A549 (cell line): ENCODE measurements at regions not wholly inside any gene's neighbourhood (a gene's known extent, or its start where the extent isn't known, plus 50 kb on each side); places are given as distances from the start of the nearest gene placed in this dataset.

ENCODE experiments used
- BHLHE40 ChIP-seq: IDR thresholded peaks from 2 replicates; pipeline ENCODE4 v1.6.1; 2012; ENCODE audit warnings: low read depth, low read length, inconsistent platforms
- CTCF ChIP-seq: fragments of >200 bp; sonication (Bioruptor Twin); formaldehyde crosslinking; IDR thresholded peaks from 3 replicates; pipeline ENCODE4 v1.5.1; 2016
- EP300 ChIP-seq, 2 experiments: fragments of >200 bp; sonication (Bioruptor Twin); formaldehyde crosslinking; IDR thresholded peaks; 2 replicates in 1 of 2; 3 replicates in 1 of 2; pipeline ENCODE4 v1.6.1; 2016 to 2017
- HOXA7 ChIP-seq: fragments of 250-450 bp; sonication (Bioruptor Pico); IDR thresholded peaks from 2 replicates; pipeline ENCODE4 v1.5.0; 2020; ENCODE audit warnings: mild to moderate bottlenecking, moderate library complexity
- KDM1A ChIP-seq: fragments of 200-600 bp; sonication (generic); IDR thresholded peaks from 2 replicates; pipeline ENCODE4 v1.6.1; 2016; ENCODE audit warnings: low read depth, mild to moderate bottlenecking
- MAFK ChIP-seq: fragments of 450-650 bp; IDR thresholded peaks from 2 replicates; pipeline ENCODE4 v1.6.1; 2014; ENCODE audit not compliant: partially characterized antibody
- MYC ChIP-seq: IDR thresholded peaks from 2 replicates; pipeline ENCODE4 v1.6.1; 2012; ENCODE audit warnings: mild to moderate bottlenecking, inconsistent platforms, low read length, improper control_type of control experiment, borderline replicate concordance
- POLR2A ChIP-seq: IDR thresholded peaks from 2 replicates; pipeline ENCODE4 v1.6.1; 2012; ENCODE audit warnings: mild to moderate bottlenecking, low read length
- POLR2AphosphoS2 ChIP-seq: conservative IDR thresholded peaks from 2 replicates; pipeline ENCODE4 v1.6.1; 2012; ENCODE audit warnings: low read length, improper control_type of control experiment, inconsistent platforms
- SMC3 ChIP-seq: fragments of >200 bp; sonication (Bioruptor Twin); formaldehyde crosslinking; IDR thresholded peaks from 3 replicates; pipeline ENCODE4 v1.6.1; 2018; ENCODE audit warnings: inconsistent platforms
- SREBF2 ChIP-seq: fragments of 450-650 bp; IDR thresholded peaks from 2 replicates; pipeline ENCODE4 v1.6.1; 2014; ENCODE audit warnings: mild to moderate bottlenecking, moderate library complexity

DNA sequence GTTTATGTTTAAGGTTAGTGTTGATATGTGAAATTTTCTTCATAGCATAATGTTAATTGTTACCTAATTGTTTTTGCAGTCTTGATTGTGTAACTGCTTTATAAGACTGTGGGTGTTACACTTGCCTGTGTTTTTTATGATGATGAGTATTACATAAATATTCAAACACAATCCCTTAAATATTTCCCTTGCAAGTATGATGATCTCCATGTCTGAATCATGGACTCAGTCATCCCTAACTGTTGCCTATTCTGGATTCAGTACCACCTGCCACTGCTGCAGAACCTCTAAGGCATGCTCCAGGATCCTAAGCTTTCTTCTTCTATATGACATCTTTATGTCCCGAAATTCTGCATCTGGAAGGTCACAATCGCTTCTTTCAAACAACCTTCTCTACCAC lies 246.3 kb upstream of the CLEC14A start:
- TF ChIP-seq HOXA7 (CRISPR knock-in tag) (no peak), POLR2A (no peak), CTCF (no peak), SREBF2 (no peak), POLR2AphosphoS2 (no peak), KDM1A (no peak), BHLHE40 (no peak), SMC3 (no peak), MAFK (no peak), MYC (no peak), EP300 (IDR thresholded peaks at IDR 0.05) (no peak)
